Liver (tissue), 8 donors: ENCODE measurements at regions not wholly inside any gene's neighbourhood (a gene's known extent, or its start where the extent isn't known, plus 50 kb on each side); places are given as distances from the start of the nearest gene placed in this dataset.

Experiments
- DNase-seq: peaks from one replicate; pipeline ENCODE4 v3.0.0-alpha.2; 2017; ENCODE audit warnings: low spot score
- H3K27ac ChIP-seq, 2 donors: one replicate each; pipeline ENCODE4 v1.7.0; 2013; ENCODE audit warnings: inconsistent platforms in 2 of 2, low read length in 2 of 2, control low read depth in 1 of 2, low read depth in 1 of 2, mild to moderate bottlenecking in 1 of 2
- H3K27me3 ChIP-seq, 4 donors: one replicate each; pipeline versions ENCODE4 v1.6.1 to v1.7.0; 2013; ENCODE audit warnings: low read length in 3 of 4, inconsistent platforms in 1 of 4, mild to moderate bottlenecking in 1 of 4, moderate library complexity in 1 of 4; ENCODE audit not compliant: control insufficient read depth in 4 of 4, insufficient read depth in 4 of 4
- H3K36me3 ChIP-seq, 4 donors: one replicate each; pipeline versions ENCODE4 v1.6.1 to v1.7.0; 2013; ENCODE audit warnings: low read length in 3 of 4, mild to moderate bottlenecking in 3 of 4, low read depth in 1 of 4, moderate library complexity in 1 of 4; ENCODE audit not compliant: control insufficient read depth in 4 of 4, insufficient read depth in 3 of 4
- H3K4me1 ChIP-seq, 4 donors: one replicate each; pipeline versions ENCODE4 v1.6.1 to v1.7.0; 2013; ENCODE audit warnings: low read length in 3 of 4, mild to moderate bottlenecking in 3 of 4, moderate library complexity in 1 of 4; ENCODE audit not compliant: control insufficient read depth in 4 of 4, insufficient read depth in 4 of 4
- H3K4me3 ChIP-seq, 3 donors: one replicate each; pipeline versions ENCODE4 v1.6.1 to v1.7.0; 2013; ENCODE audit warnings: low read length in 3 of 3, control low read depth in 1 of 3, low read depth in 1 of 3, mild to moderate bottlenecking in 1 of 3
- H3K9ac ChIP-seq, 2 donors: one replicate each; pipeline ENCODE4 v1.7.0; 2013; ENCODE audit warnings: low read length in 2 of 2, mild to moderate bottlenecking in 2 of 2, moderate library complexity in 2 of 2, control low read depth in 1 of 2, low read depth in 1 of 2
- H3K9me3 ChIP-seq, 4 donors: one replicate each; pipeline versions ENCODE4 v1.6.1 to v1.7.0; 2013; ENCODE audit warnings: low read length in 3 of 4; ENCODE audit not compliant: control insufficient read depth in 4 of 4
- ATF3 ChIP-seq: IDR thresholded peaks from 2 replicates; pipeline ENCODE4 v1.6.1; 2016; ENCODE audit warnings: antibody characterized with exemption
- CTCF ChIP-seq: fragments of 150-350 bp; IDR thresholded peaks from 2 replicates; pipeline ENCODE4 v1.5.1; 2017; ENCODE audit warnings: improper control_type of control experiment, low read depth, low read length; ENCODE audit not compliant: missing input control
- EGR1 ChIP-seq, 2 donors: IDR thresholded peaks; 2 replicates each; pipeline ENCODE4 v1.6.1; 2016 to 2018; ENCODE audit warnings: antibody characterized with exemption in 2 of 2, low read depth in 2 of 2
- FOXA1 ChIP-seq: IDR thresholded peaks from 2 replicates; pipeline ENCODE4 v1.6.1; 2016; ENCODE audit warnings: antibody characterized with exemption
- FOXA2 ChIP-seq: IDR thresholded peaks from 2 replicates; pipeline ENCODE4 v1.6.1; 2016; ENCODE audit warnings: antibody characterized with exemption
- GABPA ChIP-seq, 2 donors: IDR thresholded peaks in 1 of 2; conservative IDR thresholded peaks in 1 of 2; 2 replicates each; pipeline ENCODE4 v1.6.1; 2016; ENCODE audit warnings: antibody characterized with exemption in 2 of 2, mild to moderate bottlenecking in 1 of 2, moderate library complexity in 1 of 2
- HNF4A ChIP-seq, 2 donors: conservative IDR thresholded peaks; 2 replicates each; pipeline ENCODE4 v1.6.1; 2016; ENCODE audit warnings: antibody characterized with exemption in 2 of 2, mild to moderate bottlenecking in 2 of 2
- JUND ChIP-seq, 2 donors: IDR thresholded peaks; 2 replicates each; pipeline ENCODE4 v1.6.1; 2016; ENCODE audit warnings: antibody characterized with exemption in 2 of 2
- MAX ChIP-seq: IDR thresholded peaks from 2 replicates; pipeline ENCODE4 v1.6.1; 2016; ENCODE audit warnings: antibody characterized with exemption
- NR2F2 ChIP-seq: IDR thresholded peaks from 2 replicates; pipeline ENCODE4 v1.6.1; 2016; ENCODE audit warnings: antibody characterized with exemption
- RXRA ChIP-seq, 2 donors: IDR thresholded peaks; 2 replicates each; pipeline ENCODE4 v1.6.1; 2017 to 2018; ENCODE audit warnings: antibody characterized with exemption in 2 of 2, mild to moderate bottlenecking in 1 of 2
- SP1 ChIP-seq: IDR thresholded peaks from 2 replicates; pipeline ENCODE4 v1.6.1; 2018; ENCODE audit warnings: antibody characterized with exemption, mild to moderate bottlenecking
- TAF1 ChIP-seq: conservative IDR thresholded peaks from 2 replicates; pipeline ENCODE4 v1.6.1; 2016; ENCODE audit warnings: antibody characterized with exemption, mild to moderate bottlenecking
- YY1 ChIP-seq: IDR thresholded peaks from 2 replicates; pipeline ENCODE4 v1.6.1; 2016; ENCODE audit warnings: antibody characterized with exemption, mild to moderate bottlenecking
- ZBTB33 ChIP-seq: IDR thresholded peaks from 2 replicates; pipeline ENCODE4 v1.6.1; 2016; ENCODE audit warnings: antibody characterized with exemption
- WGBS: extraction: QIAGEN DNeasy Blood & Tissue Kit; methylation state at CpG from one replicate; pipeline ENCODE4 v1.1.7; 2013; 5-methylcytosine and 5-hydroxymethylcytosine counted together
- donor health status: healthy.
- donor health status: healthy.
- donor health status: healthy.
- donor health status: healthy.
- donor health status: healthy.

GRCh38 chr4:136103616-136104015 lies 1428.7 kb downstream of the PCDH18 start:
- H3K27ac ChIP-seq = no peak overlapping the region
- no peaks in the 10 kb centered on the region for H3K9me3 ChIP-seq
- TF ChIP-seq RXRA (IDR thresholded peaks at IDR 0.05) (no peak), CTCF (no peak), GABPA (IDR thresholded peaks at IDR 0.05 in 1 of 2, conservative IDR thresholded peaks at IDR 0.05 in 1 of 2) (no peak), MAX (no peak), TAF1 (no peak), ZBTB33 (no peak), SP1 (no peak), ATF3 (no peak), EGR1 (IDR thresholded peaks at IDR 0.05; ENCODE audit: low read depth in 2 of 2) (no peak), YY1 (no peak), FOXA1 (no peak), JUND (IDR thresholded peaks at IDR 0.05) (no peak), HNF4A (conservative IDR thresholded peaks at IDR 0.05) (no peak), NR2F2 (no peak)
- H3K4me3 ChIP-seq = no peak overlapping the region
- no peaks in the 10 kb centered on the region for H3K36me3 ChIP-seq
- H3K9ac ChIP-seq = no peak overlapping the region
- no peaks in the 10 kb centered on the region for H3K27me3 ChIP-seq
- DNase-seq = no peak
- H3K4me1 ChIP-seq = no peaks in the 10 kb centered on the region
- 55% methylated on average over 4 of the region's 4 CpGs for WGBS

GRCh38 chr4:136097676-136098075 lies 1434.6 kb downstream of the PCDH18 start:
- Histone ChIP-seq H3K9ac (no peak overlapping the region), H3K27me3 (no peaks in the 10 kb centered on the region), H3K36me3 (no peaks in the 10 kb centered on the region), H3K27ac (no peak overlapping the region), H3K4me1 (no peaks in the 10 kb centered on the region), H3K4me3 (no peak overlapping the region), H3K9me3 (no peaks in the 10 kb centered on the region)
- no peak for DNase-seq
- TF ChIP-seq HNF4A (conservative IDR thresholded peaks at IDR 0.05) (no peak), MAX (no peak), JUND (IDR thresholded peaks at IDR 0.05) (no peak), FOXA2 (no peak), TAF1 (no peak), FOXA1 (no peak), YY1 (no peak), ZBTB33 (no peak), NR2F2 (no peak)
- 75% methylated on average over 4 of the region's 4 CpGs for WGBS
